ENCODE measurements at regions not wholly inside any gene's neighbourhood (a gene's known extent, or its start where the extent isn't known, plus 50 kb on each side); places are given as distances from the start of the nearest gene placed in this dataset.

DNA sequence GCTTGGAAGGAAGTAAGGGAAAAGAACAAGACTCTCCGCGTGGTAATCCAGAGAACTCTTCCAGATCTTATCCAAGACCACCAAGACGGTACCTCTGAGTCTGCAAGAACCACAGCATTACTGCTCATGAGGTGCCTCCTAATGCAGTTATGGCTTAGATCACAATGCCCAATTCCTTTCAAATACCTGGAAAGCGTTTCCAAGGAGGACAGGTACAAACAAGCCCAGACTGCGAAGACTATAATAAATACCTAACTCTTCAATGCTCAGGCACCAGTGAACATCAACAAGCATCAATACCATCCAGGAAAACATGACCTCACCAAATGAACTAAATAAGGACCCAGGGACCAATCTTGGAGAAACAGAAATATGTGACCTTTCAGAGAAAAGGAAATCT, 325.5 kb downstream of the CWC27 start:
- TF ChIP-seq POLR2AphosphoS5 (IDR thresholded peaks at IDR 0.05; ENCODE audit: low read depth, low read length): no peak
- no peak for TF ChIP-seq POLR2A (IDR thresholded peaks at IDR 0.05; ENCODE audit: low read depth, low read length)
- TF ChIP-seq TAF1 (IDR thresholded peaks at IDR 0.05; ENCODE audit: low read depth, low read length): no peak
